ENCODE measurements at regions not wholly inside any gene's neighbourhood (a gene's known extent, or its start where the extent isn't known, plus 50 kb on each side); places are given as distances from the start of the nearest gene placed in this dataset.

DNA sequence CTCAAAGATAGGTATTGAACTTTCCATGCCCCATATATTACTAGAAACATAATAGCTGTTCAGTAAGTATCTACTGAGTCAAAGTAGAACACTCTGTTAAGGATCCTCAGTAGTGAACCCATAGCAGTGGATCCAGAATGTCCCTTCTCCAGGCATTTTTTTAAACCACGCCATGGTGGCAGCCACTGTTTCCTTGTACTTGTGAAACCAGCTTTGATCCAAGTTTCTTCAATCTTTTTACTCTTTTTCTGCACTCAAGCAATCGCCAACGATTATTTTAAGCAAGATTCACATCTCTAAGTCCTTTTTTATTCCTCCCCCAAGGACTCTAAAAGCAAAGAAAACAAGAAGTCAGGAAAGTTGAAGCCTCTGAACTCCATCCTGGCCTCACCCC is 291.2 kb upstream of the SLC14A2 start:
- H3K4me3 ChIP-seq, result no peak overlapping the region
- H3K27ac ChIP-seq (replicated peaks), result peak overlapping the region; percentile 23
- H3K36me3 ChIP-seq, result no peaks in the 10 kb centered on the region
- H3K4me1 ChIP-seq, result peaks cover 19% of the 10 kb centered on the region
- no peaks in the 10 kb centered on the region for H3K27me3 ChIP-seq (ENCODE audit: low read depth)
- H3K9me3 ChIP-seq (replicated peaks), result no peaks in the 10 kb centered on the region
- no peak for DNase-seq
- TF ChIP-seq, protein P1, sequence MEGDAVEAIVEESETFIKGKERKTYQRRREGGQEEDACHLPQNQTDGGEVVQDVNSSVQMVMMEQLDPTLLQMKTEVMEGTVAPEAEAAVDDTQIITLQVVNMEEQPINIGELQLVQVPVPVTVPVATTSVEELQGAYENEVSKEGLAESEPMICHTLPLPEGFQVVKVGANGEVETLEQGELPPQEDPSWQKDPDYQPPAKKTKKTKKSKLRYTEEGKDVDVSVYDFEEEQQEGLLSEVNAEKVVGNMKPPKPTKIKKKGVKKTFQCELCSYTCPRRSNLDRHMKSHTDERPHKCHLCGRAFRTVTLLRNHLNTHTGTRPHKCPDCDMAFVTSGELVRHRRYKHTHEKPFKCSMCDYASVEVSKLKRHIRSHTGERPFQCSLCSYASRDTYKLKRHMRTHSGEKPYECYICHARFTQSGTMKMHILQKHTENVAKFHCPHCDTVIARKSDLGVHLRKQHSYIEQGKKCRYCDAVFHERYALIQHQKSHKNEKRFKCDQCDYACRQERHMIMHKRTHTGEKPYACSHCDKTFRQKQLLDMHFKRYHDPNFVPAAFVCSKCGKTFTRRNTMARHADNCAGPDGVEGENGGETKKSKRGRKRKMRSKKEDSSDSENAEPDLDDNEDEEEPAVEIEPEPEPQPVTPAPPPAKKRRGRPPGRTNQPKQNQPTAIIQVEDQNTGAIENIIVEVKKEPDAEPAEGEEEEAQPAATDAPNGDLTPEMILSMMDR (IDR thresholded peaks at IDR 0.05; ENCODE audit: borderline replicate concordance), result no peak
- intact Hi-C loops (cut with micrococcal nuclease), result no loop called here

DNA sequence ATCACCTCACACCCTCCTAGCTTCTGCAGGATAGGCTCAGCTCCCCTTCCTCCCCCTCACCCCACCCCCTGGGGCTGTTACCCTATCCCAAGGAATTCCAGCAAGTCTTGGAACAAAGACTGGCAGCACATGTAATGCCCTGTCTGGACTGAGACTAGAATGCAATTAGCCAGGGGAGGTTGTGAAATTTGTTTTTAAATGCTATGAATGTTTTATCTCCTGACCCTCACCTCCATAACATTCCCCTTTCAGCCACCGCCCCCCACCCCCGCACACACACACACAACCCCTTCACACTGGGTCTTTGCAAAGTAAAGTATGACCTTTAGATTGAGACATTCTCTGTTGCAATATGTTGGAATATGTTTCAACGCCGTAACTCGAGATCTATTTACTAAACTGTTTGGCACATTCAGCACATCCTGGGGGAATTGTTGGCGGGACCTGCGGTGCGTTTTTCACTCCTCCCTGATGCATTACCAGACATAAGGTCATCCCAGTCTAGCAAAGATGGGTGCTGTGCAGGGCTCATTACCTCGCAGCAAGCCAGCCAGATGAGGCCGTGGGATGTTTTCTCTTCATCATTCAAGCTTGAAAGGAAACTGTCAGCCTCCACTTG is 290.7 kb upstream of the SLC14A2 start:
- TF ChIP-seq, protein P1 (IDR thresholded peaks at IDR 0.05; ENCODE audit: borderline replicate concordance), result no peak
- Histone ChIP-seq H3K4me1 (peaks cover 24% of the 10 kb centered on the region), H3K27me3 (ENCODE audit: low read depth) (no peaks in the 10 kb centered on the region), H3K36me3 (no peaks in the 10 kb centered on the region), H3K4me3 (no peak overlapping the region), H3K27ac (replicated peaks) (peak overlapping the region; percentile 46), H3K9me3 (replicated peaks) (no peaks in the 10 kb centered on the region)
- peak; percentile 37 for DNase-seq
- intact Hi-C loops (cut with micrococcal nuclease), result no loop called here

DNA sequence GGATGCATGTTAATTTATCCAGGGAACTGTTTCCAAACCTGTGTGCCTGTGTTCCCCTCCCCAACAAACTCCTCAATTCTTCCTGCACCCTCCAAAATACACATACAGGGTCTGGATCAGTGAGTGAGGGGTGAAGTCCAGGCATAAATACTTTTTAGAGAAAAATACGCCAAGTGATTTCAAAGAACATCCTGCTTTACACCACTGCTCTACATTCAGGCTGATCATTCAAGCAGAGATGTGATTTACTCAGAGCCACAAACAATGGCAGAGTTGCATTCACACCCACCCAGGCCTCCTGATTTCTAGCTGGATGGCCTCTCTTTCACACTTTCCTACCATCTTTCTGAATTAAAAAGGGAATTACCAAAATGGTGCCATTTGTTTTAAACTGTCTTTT is 289.5 kb upstream of the SLC14A2 start:
- no peak overlapping the region for H3K27ac ChIP-seq (replicated peaks)
- no peaks in the 10 kb centered on the region for H3K27me3 ChIP-seq (ENCODE audit: low read depth)
- no peaks in the 10 kb centered on the region for H3K9me3 ChIP-seq (replicated peaks)
- intact Hi-C loops (cut with micrococcal nuclease), result no loop called here
- peaks cover 18% of the 10 kb centered on the region for H3K4me1 ChIP-seq
- no peak overlapping the region for H3K4me3 ChIP-seq
- DNase-seq, result no peak
- TF ChIP-seq, protein P1 (IDR thresholded peaks at IDR 0.05; ENCODE audit: borderline replicate concordance), result no peak
- no peaks in the 10 kb centered on the region for H3K36me3 ChIP-seq

DNA sequence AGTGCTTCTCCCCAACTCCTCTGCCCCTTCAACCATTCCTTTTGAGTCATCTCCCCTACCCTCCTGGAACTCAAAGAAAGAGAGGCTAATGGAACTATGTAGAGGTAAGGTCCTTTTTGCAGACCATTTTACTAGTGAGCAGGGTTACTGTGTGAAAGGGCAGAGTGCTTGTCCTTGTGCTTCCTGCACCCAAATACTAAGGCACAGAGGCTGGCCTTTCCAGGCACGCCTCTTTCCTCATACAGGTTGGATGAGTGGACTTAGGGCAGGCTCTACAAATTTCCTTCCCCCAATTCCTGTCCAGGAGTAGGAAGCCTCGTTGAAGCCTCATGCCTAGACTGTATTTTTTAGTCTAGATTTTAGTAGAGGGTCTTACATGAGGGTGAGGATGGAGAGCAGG is 288.8 kb upstream of the SLC14A2 start:
- TF ChIP-seq, protein P1 (IDR thresholded peaks at IDR 0.05; ENCODE audit: borderline replicate concordance), result no peak
- H3K36me3 ChIP-seq, result no peaks in the 10 kb centered on the region
- H3K4me3 ChIP-seq, result no peak overlapping the region
- intact Hi-C loops (cut with micrococcal nuclease), result no loop called here
- no peaks in the 10 kb centered on the region for H3K9me3 ChIP-seq (replicated peaks)
- H3K27me3 ChIP-seq (ENCODE audit: low read depth), result no peaks in the 10 kb centered on the region
- DNase-seq, result no peak
- peaks cover 11% of the 10 kb centered on the region for H3K4me1 ChIP-seq
- H3K27ac ChIP-seq (replicated peaks), result no peak overlapping the region

DNA sequence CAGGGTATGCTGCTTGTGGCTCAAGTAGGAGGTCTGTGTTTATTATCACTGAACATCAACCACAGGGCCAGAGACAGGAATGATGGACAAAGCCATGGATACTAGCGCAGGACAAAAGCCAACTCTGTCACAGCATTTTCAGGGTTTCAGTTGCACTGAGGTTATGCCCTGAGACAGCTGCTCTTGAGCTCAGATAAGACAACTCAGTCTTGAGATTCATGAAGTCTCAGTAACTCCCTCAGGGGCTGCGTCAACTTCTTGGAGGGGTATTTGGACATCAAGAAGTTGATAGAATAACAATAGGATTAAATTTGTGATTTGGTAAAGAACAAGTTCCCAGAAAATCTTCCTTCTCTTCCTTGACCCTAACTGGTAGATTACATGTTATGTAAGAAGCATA is 287.0 kb upstream of the SLC14A2 start:
- DNase-seq, result no peak

More for the DNA sequence above, 287.0 kb upstream of the SLC14A2 start:
- intact Hi-C loops (cut with micrococcal nuclease), result no loop called here
- H3K27ac ChIP-seq (replicated peaks), result peak overlapping the region; percentile 67
- peaks cover 11% of the 10 kb centered on the region for H3K4me1 ChIP-seq
- TF ChIP-seq, protein P1 (IDR thresholded peaks at IDR 0.05; ENCODE audit: borderline replicate concordance), result no peak
- peaks cover under 1% of the 10 kb centered on the region for H3K27me3 ChIP-seq (ENCODE audit: low read depth)
- no peaks in the 10 kb centered on the region for H3K9me3 ChIP-seq (replicated peaks)
- H3K36me3 ChIP-seq, result no peaks in the 10 kb centered on the region
- H3K4me3 ChIP-seq, result no peak overlapping the region

All from left ventricle myocardium inferior (tissue), 1 donor.